HCT116 (cell line): ENCODE measurements at regions not wholly inside any gene's neighbourhood (a gene's known extent, or its start where the extent isn't known, plus 50 kb on each side); places are given as distances from the start of the nearest gene placed in this dataset.

Experiments
- ATAC-seq: fragments of 200-7000 bp; cut with Tn5 transposase; 2 replicates; pipeline ENCODE4 v1.9.1; 2020; ENCODE audit warnings: mild to moderate bottlenecking, moderate library complexity
- BruUV-seq: library from RNA; stranded (reverse); fragments of 400-500 nt; replicated peaks from 2 replicates; lab custom pipeline; 2021; lab: Mats Ljungman, UMichigan
- CTCF ChIA-PET: fragments of 300-600 bp; sonication (Branson Sonifier 250); formaldehyde crosslinking; loops from one replicate; lab custom pipeline; 2021; ENCODE audit warnings: antibody characterized with exemption; lab: Charles Lee
- POLR2A ChIA-PET: fragments of 300-600, 350-600 bp; sonication (Branson Sonifier 250); formaldehyde crosslinking; loops from one replicate; lab custom pipeline; 2021; ENCODE audit warnings: antibody characterized with exemption; lab: Charles Lee
- RAD21 ChIA-PET, 2 experiments: fragments of 300-600 bp; sonication (Branson Sonifier 250); formaldehyde crosslinking; loops; one replicate each; lab custom pipeline; 2023; ENCODE audit warnings: low total read pairs in 2 of 2; ENCODE audit not compliant: uncharacterized antibody in 2 of 2, unreplicated experiment in 2 of 2, low non-redundant PET in 1 of 2; lab: Charles Lee
- DNase-seq: peaks from one replicate; pipeline ENCODE4 v3.0.0-alpha.2; 2010; ENCODE audit warnings: low read depth, low spot score
- H2AFZ ChIP-seq: fragments of 200-600 bp; shearing (Covaris generic), sonication (generic); 2 replicates; pipeline ENCODE4 v1.6.1; 2017; ENCODE audit warnings: low read depth, mixed run types, mixed read lengths, antibody characterized with exemption, low read length; ENCODE audit not compliant: poor library complexity, severe bottlenecking
- H3K27ac ChIP-seq: 2 replicates; pipeline ENCODE4 v1.5.1; 2012; ENCODE audit warnings: low read depth, low read length
- H3K27me3 ChIP-seq: fragments of 200-600 bp; sonication (generic); 2 replicates; pipeline ENCODE4 v1.6.1; 2016; ENCODE audit warnings: mixed run types, low read length, mixed read lengths; ENCODE audit not compliant: insufficient read depth
- H3K36me3 ChIP-seq, 2 experiments: fragments of 200-500 bp in 1 of 2; fragments of 200-600 bp in 1 of 2; sonication (Bioruptor generic) in 1 of 2; sonication (generic) in 1 of 2; 2 replicates each; pipeline versions ENCODE4 v1.5.1 to v1.6.1; 2014 to 2016; ENCODE audit warnings: low read length in 2 of 2, inconsistent platforms in 1 of 2, mixed read lengths in 1 of 2, mixed run types in 1 of 2; ENCODE audit not compliant: insufficient read depth in 2 of 2, control insufficient read depth in 1 of 2
- H3K4me1 ChIP-seq, 2 experiments: fragments of 200-600 bp in 1 of 2; sonication (generic) in 1 of 2; 2 replicates each; pipeline versions ENCODE4 v1.5.1 to v1.6.1; 2012 to 2017; ENCODE audit warnings: low read length in 2 of 2, inconsistent platforms in 1 of 2, mild to moderate bottlenecking in 1 of 2, mixed read lengths in 1 of 2, mixed run types in 1 of 2, moderate library complexity in 1 of 2; ENCODE audit not compliant: insufficient read depth in 2 of 2, control insufficient read depth in 1 of 2
- H3K4me2 ChIP-seq: fragments of 200-600 bp; sonication (generic); 2 replicates; pipeline ENCODE4 v1.6.1; 2017; ENCODE audit warnings: mixed run types, low read length, mixed read lengths
- H3K4me3 ChIP-seq, 2 experiments: fragments of 200-600 bp in 1 of 2; sonication (generic) in 1 of 2; replicated peaks in 1 of 2; 2 replicates each; pipeline ENCODE4 v1.5.1; 2011 to 2016; ENCODE audit warnings: low read length in 2 of 2, control low read depth in 1 of 2, low read depth in 1 of 2, mild to moderate bottlenecking in 1 of 2, mixed read lengths in 1 of 2, mixed run types in 1 of 2
- H3K79me2 ChIP-seq: fragments of 200-600 bp; sonication (generic); 2 replicates; pipeline ENCODE4 v1.6.1; 2017; ENCODE audit warnings: mild to moderate bottlenecking, mixed run types, low read length, moderate library complexity, mixed read lengths; ENCODE audit not compliant: insufficient read depth
- H3K9ac ChIP-seq: fragments of 200-600 bp; sonication (generic); 2 replicates; pipeline ENCODE4 v1.6.1; 2016; ENCODE audit warnings: low read length, mixed read lengths
- H3K9me2 ChIP-seq: fragments of 200-600 bp; sonication (generic), shearing (Covaris generic); 2 replicates; pipeline ENCODE4 v1.6.1; 2017; ENCODE audit warnings: mixed run types, mild to moderate bottlenecking, moderate library complexity; ENCODE audit not compliant: insufficient read depth
- H3K9me3 ChIP-seq, 2 experiments: fragments of 200-500 bp in 1 of 2; fragments of 200-600 bp in 1 of 2; sonication (Bioruptor generic) in 1 of 2; sonication (generic) in 1 of 2; 2 replicates each; pipeline ENCODE4 v1.6.1; 2014 to 2017; ENCODE audit warnings: low read length in 2 of 2, mixed read lengths in 2 of 2, inconsistent platforms in 1 of 2, low read depth in 1 of 2, mild to moderate bottlenecking in 1 of 2, mixed run types in 1 of 2, moderate library complexity in 1 of 2; ENCODE audit not compliant: control insufficient read depth in 1 of 2, insufficient read depth in 1 of 2
- H4K20me1 ChIP-seq: fragments of 200-600 bp; sonication (generic), shearing (Covaris generic); 2 replicates; pipeline ENCODE4 v1.6.1; 2017; ENCODE audit warnings: mixed run types, mild to moderate bottlenecking, moderate library complexity; ENCODE audit not compliant: insufficient read depth
- CBX3 ChIP-seq: IDR thresholded peaks from 2 replicates; pipeline ENCODE4 v1.6.1; 2012; ENCODE audit warnings: low read depth
- ELF1 ChIP-seq: IDR thresholded peaks from 2 replicates; pipeline ENCODE4 v1.6.1; 2012; ENCODE audit warnings: low read depth, borderline replicate concordance
- EZH2 ChIP-seq: fragments of 200-600 bp; sonication (generic); IDR thresholded peaks from 2 replicates; pipeline ENCODE4 v1.6.1; 2017; ENCODE audit warnings: antibody characterized with exemption, mixed run types
- EZH2phosphoT487 ChIP-seq: fragments of 200-600 bp; IDR thresholded peaks from 2 replicates; pipeline ENCODE4 v1.6.1; 2018; ENCODE audit warnings: antibody characterized with exemption, borderline replicate concordance
- FOSL1 ChIP-seq: IDR thresholded peaks from 2 replicates; pipeline ENCODE4 v1.6.1; 2012; ENCODE audit warnings: low read depth
- RAD21 ChIP-seq: IDR thresholded peaks from 2 replicates; pipeline ENCODE4 v1.6.1; 2012; ENCODE audit warnings: low read depth, mild to moderate bottlenecking
- SIN3A ChIP-seq: IDR thresholded peaks from 2 replicates; pipeline ENCODE4 v1.6.1; 2012; ENCODE audit warnings: low read depth
- TCF7L2 ChIP-seq: IDR thresholded peaks from 2 replicates; pipeline ENCODE4 v1.7.0; 2011; ENCODE audit warnings: borderline replicate concordance, inconsistent platforms; ENCODE audit not compliant: insufficient read depth, insufficient read length; ENCODE audit errors: extremely low read depth
- intact Hi-C: fragments of 100-400 bp; cut with micrococcal nuclease; formaldehyde crosslinking; loops from 2 replicates; pipeline ENCODE4 v1.10.0; 2022
- TF ChIP-seq, protein P1 (sequence below), 3 experiments: fragments of 200-600 bp in 1 of 3; sonication (generic) in 1 of 3; IDR thresholded peaks in 2 of 3; conservative IDR thresholded peaks in 1 of 3; 2 replicates each; pipeline ENCODE4 v1.5.1; 2012 to 2017; ENCODE audit warnings: low read depth in 2 of 3, low read length in 2 of 3, antibody characterized with exemption in 1 of 3, borderline replicate concordance in 1 of 3, control low read depth in 1 of 3, mild to moderate bottlenecking in 1 of 3, mixed read lengths in 1 of 3, mixed run types in 1 of 3, moderate library complexity in 1 of 3; ENCODE audit not compliant: insufficient read depth in 1 of 3
- TF ChIP-seq, protein P2 (sequence below): IDR thresholded peaks from 2 replicates; pipeline ENCODE4 v1.6.1; 2011; ENCODE audit warnings: mild to moderate bottlenecking, low read length, moderate library complexity; ENCODE audit not compliant: insufficient replicate concordance; ENCODE audit errors: extremely low read depth

DNA sequence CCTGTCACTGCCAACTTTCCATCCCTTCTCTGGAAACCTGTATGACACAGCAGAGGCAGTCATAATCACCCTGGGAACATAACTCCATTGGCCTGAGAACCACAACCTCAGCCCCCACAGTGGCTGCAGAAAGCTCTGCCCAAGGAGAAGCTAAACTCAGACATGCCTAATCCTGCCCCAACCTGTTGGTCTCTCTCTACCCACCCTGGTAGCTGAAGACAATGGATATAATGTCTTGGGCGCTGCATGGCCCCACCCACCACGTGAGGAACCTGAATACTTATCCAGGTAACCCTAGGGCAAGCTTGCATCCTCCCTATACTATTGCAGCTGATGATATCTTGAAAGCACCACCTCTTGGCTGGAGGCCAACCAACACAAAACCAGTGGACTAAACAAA lies 225.2 kb downstream of the TEX13C start:
- Histone ChIP-seq H3K36me3 (no peaks in the 10 kb centered on the region), H3K9ac (no peak overlapping the region), H3K27me3 (no peaks in the 10 kb centered on the region), H3K27ac (no peak overlapping the region), H3K9me2 (no peaks in the 10 kb centered on the region), H3K4me2 (no peak overlapping the region), H3K9me3 (no peaks in the 10 kb centered on the region), H4K20me1 (no peaks in the 10 kb centered on the region), H3K79me2 (no peaks in the 10 kb centered on the region), H3K4me3 (no peak overlapping the region), H3K4me1 (no peaks in the 10 kb centered on the region), H2AFZ (no peak overlapping the region)
- TF ChIP-seq EZH2phosphoT487 (no peak), TCF7L2 (no peak), CBX3 (no peak), RAD21 (no peak)
- BruUV-seq = no TSS peak
- ChIA-PET RAD21 (no interaction called here), CTCF (no interaction called here), POLR2A (no interaction called here)
- DNase-seq (no peak), ATAC-seq (no peak)
- intact Hi-C loops = no loop called here

DNA sequence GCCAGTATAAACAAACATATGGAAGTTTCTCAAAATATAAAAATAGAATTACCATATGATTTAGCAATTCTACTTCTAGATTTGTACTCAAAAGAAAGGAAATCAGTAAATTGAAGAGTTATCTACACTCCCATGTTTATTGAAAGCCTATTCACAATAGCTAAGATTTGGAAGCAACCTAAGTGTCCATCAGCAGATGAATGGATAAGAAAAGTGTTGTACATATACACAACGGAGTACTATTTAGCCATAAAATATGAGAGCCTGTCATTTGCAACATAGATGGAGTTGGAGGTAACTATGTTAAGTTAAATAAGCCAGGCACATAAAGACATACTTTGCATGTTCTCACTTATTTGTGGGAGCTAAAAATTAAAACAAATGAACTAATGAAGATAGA lies 257.8 kb downstream of the TEX13C start:
- DNase-seq (no peak), ATAC-seq (no peak)
- H3K27me3 ChIP-seq = no peaks in the 10 kb centered on the region
- no peaks in the 10 kb centered on the region for H3K36me3 ChIP-seq
- intact Hi-C loops = no loop called here
- TF ChIP-seq, protein P1, sequence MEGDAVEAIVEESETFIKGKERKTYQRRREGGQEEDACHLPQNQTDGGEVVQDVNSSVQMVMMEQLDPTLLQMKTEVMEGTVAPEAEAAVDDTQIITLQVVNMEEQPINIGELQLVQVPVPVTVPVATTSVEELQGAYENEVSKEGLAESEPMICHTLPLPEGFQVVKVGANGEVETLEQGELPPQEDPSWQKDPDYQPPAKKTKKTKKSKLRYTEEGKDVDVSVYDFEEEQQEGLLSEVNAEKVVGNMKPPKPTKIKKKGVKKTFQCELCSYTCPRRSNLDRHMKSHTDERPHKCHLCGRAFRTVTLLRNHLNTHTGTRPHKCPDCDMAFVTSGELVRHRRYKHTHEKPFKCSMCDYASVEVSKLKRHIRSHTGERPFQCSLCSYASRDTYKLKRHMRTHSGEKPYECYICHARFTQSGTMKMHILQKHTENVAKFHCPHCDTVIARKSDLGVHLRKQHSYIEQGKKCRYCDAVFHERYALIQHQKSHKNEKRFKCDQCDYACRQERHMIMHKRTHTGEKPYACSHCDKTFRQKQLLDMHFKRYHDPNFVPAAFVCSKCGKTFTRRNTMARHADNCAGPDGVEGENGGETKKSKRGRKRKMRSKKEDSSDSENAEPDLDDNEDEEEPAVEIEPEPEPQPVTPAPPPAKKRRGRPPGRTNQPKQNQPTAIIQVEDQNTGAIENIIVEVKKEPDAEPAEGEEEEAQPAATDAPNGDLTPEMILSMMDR (IDR thresholded peaks at IDR 0.05 in 2 of 3, conservative IDR thresholded peaks at IDR 0.05 in 1 of 3; ENCODE audit: borderline replicate concordance in 1 of 3, insufficient read depth in 1 of 3, low read depth in 2 of 3, low read length in 2 of 3) = no peak
- TF ChIP-seq FOSL1 (no peak), ELF1 (no peak), RAD21 (no peak), EZH2 (no peak), EZH2phosphoT487 (no peak), SIN3A (no peak), CBX3 (no peak)
- TF ChIP-seq, protein P2, sequence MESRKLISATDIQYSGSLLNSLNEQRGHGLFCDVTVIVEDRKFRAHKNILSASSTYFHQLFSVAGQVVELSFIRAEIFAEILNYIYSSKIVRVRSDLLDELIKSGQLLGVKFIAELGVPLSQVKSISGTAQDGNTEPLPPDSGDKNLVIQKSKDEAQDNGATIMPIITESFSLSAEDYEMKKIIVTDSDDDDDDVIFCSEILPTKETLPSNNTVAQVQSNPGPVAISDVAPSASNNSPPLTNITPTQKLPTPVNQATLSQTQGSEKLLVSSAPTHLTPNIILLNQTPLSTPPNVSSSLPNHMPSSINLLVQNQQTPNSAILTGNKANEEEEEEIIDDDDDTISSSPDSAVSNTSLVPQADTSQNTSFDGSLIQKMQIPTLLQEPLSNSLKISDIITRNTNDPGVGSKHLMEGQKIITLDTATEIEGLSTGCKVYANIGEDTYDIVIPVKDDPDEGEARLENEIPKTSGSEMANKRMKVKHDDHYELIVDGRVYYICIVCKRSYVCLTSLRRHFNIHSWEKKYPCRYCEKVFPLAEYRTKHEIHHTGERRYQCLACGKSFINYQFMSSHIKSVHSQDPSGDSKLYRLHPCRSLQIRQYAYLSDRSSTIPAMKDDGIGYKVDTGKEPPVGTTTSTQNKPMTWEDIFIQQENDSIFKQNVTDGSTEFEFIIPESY = no peak
- no peak overlapping the region for H3K9ac ChIP-seq
- H4K20me1 ChIP-seq = no peaks in the 10 kb centered on the region
- H3K9me2 ChIP-seq = no peaks in the 10 kb centered on the region
- no peak overlapping the region for H3K27ac ChIP-seq
- no peaks in the 10 kb centered on the region for H3K79me2 ChIP-seq
- RAD21 ChIA-PET = no interaction called here
- H3K4me3 ChIP-seq = no peak overlapping the region
- no TSS peak for BruUV-seq
- H3K4me2 ChIP-seq = no peak overlapping the region
- POLR2A ChIA-PET = no interaction called here
- CTCF ChIA-PET = no interaction called here
- H3K4me1 ChIP-seq = no peaks in the 10 kb centered on the region
- H3K9me3 ChIP-seq = no peaks in the 10 kb centered on the region
- H2AFZ ChIP-seq = no peak overlapping the region
